GM18526 (cell line): ENCODE measurements at regions not wholly inside any gene's neighbourhood (a gene's known extent, or its start where the extent isn't known, plus 50 kb on each side); places are given as distances from the start of the nearest gene placed in this dataset.

Experiments
- POLR2A ChIP-seq: IDR thresholded peaks from 3 replicates; pipeline ENCODE4 v1.6.1; 2011; ENCODE audit not compliant: insufficient read length; ENCODE audit errors: extremely low read depth

- TF ChIP-seq POLR2A: no peak
These were observed 403.3 kb upstream of the THBS1 start for GRCh38 chr15:39177561-39177960.

GRCh38 chr15:39180030-39180429 is 400.8 kb upstream of the THBS1 start:
- TF ChIP-seq POLR2A: no peak

- no peak for TF ChIP-seq POLR2A
These were observed 400.4 kb upstream of the THBS1 start for GRCh38 chr15:39180483-39180933.

GRCh38 chr15:39181056-39181747 is 399.7 kb upstream of the THBS1 start:
- no peak for TF ChIP-seq POLR2A

GRCh38 chr15:39181940-39182339 is 398.9 kb upstream of the THBS1 start:
- TF ChIP-seq POLR2A: no peak

DNA sequence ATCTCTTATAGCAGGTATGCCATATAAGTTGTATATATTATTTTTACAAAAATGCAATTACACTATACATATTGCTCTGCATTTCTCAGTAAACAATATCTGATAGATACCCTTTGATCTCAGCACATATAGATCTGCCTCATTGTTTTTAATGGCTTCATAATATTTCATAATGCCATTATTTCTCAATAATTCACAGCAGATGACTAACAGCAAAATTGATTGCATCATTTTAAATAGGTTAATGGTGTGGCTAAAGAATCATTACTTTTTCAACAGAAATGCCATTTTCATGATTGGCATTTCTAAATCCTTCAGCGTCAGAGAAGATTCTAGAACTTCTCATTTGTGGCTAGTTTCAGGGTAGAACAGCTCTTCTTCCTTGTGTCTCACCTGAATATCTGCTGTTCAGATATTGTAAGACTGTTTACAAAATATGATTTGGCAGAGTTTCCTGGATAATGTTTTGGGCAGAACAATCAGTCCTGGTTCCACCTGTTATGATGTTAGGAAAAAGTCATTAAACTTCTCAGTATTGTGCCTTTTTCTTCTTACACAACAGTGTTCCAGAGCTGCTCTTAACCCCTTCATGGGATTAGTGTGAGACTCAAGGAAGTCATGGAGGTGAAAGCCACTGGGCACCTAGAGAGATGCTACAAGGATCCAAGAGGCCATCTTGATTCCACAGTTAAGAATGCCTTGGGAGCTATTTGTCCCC is 397.6 kb upstream of the THBS1 start:
- TF ChIP-seq POLR2A: no peak

GRCh38 chr15:39184701-39185390 is 396.0 kb upstream of the THBS1 start:
- no peak for TF ChIP-seq POLR2A

GRCh38 chr15:39188314-39188713 is 392.6 kb upstream of the THBS1 start:
- TF ChIP-seq POLR2A: no peak

- TF ChIP-seq POLR2A: no peak
These were observed 391.9 kb upstream of the THBS1 start for GRCh38 chr15:39188930-39189329.

DNA sequence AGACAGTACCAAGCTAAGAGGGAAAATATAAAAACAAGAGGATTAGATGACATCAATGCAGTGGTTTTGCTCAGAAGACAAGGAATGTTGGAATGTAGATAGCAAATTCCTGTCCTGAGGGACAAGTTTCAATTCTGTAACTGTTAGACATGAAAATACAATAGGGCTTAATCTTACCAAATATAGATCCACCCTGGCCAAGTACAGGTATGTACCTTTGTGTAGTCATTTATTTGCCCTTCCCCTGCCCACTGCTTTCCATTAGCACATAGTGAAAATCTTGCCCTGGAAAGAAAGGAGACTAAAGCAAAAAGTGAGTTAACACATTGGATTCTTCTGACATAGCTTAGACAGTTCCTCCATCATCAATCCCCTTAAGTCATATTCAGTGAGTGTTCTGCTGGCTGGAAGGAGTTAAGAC is 389.0 kb upstream of the THBS1 start:
- no peak for TF ChIP-seq POLR2A

- TF ChIP-seq POLR2A: no peak
These were observed 388.5 kb upstream of the THBS1 start for GRCh38 chr15:39192351-39192750.

DNA sequence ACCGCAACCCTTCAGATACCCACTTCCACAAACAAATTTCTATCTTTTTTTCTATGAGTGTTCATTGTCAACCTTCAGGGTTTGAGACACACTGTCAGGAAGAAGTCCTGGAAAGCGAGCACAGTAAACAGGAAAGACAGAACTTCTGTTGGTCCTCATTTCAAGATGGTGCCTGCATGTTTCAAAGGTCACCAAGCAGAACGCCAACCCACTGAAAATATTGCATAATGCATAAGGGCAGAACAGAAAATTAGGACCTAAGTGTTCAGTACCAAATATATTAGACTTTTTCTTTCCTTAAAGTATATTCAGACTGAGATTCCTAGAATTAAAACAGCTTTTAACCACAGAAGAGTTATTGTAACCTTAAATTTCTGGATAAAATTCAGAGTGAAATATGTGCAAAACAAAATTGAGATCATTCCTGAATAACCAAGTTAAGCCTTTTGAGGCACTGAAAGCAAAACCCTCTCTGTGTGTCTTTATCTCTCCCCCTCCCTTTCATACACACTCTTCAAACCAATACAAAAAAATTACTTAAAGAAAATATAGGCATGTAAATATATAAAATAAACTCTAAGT is 387.8 kb upstream of the THBS1 start:
- TF ChIP-seq POLR2A: no peak

- TF ChIP-seq POLR2A: no peak
These were observed 387.3 kb upstream of the THBS1 start for GRCh38 chr15:39193611-39194010.

GRCh38 chr15:39194106-39194830 is 386.6 kb upstream of the THBS1 start:
- no peak for TF ChIP-seq POLR2A

GRCh38 chr15:39195961-39196486 is 384.9 kb upstream of the THBS1 start:
- TF ChIP-seq POLR2A: no peak
